Upper lobe of left lung (tissue), 6 donors: ENCODE measurements at regions not wholly inside any gene's neighbourhood (a gene's known extent, or its start where the extent isn't known, plus 50 kb on each side); places are given as distances from the start of the nearest gene placed in this dataset.

Experiments
- ATAC-seq, 2 donors: fragments of 200-7000 bp; cut with Tn5 transposase; one replicate each; pipeline ENCODE4 v1.9.1; 2022; ENCODE audit warnings: mild to moderate bottlenecking in 2 of 2, moderate library complexity in 2 of 2; ENCODE audit not compliant: low FRiP score in 2 of 2
- DNase-seq, 2 donors: peaks; one replicate each; pipeline ENCODE4 v3.0.0-alpha.2; 2019 to 2020
- H3K27ac ChIP-seq, 4 donors: fragments of 200-600 bp; sonication (generic); one replicate each; pipeline ENCODE4 v1.5.1; 2016 to 2019
- H3K27me3 ChIP-seq, 4 donors: fragments of 200-600 bp; sonication (generic); one replicate each; pipeline ENCODE4 v1.5.1; 2017 to 2019
- H3K36me3 ChIP-seq, 4 donors: fragments of 200-600 bp; sonication (generic); one replicate each; pipeline ENCODE4 v1.5.1; 2016 to 2019
- H3K4me1 ChIP-seq, 4 donors: fragments of 200-600 bp; sonication (generic); one replicate each; pipeline ENCODE4 v1.5.1; 2018 to 2019
- H3K4me3 ChIP-seq, 4 donors: fragments of 200-600 bp; sonication (generic); one replicate each; pipeline ENCODE4 v1.5.1; 2017 to 2019; ENCODE audit warnings: mild to moderate bottlenecking in 2 of 4, moderate library complexity in 1 of 4
- H3K9me3 ChIP-seq, 4 donors: fragments of 200-600 bp; sonication (generic); one replicate each; pipeline ENCODE4 v1.5.1; 2018 to 2019
- CTCF ChIP-seq, 6 experiments: fragments of 450-650 bp in 4 of 6; fragments of 200-600 bp in 2 of 6; sonication (generic) in 2 of 6; IDR thresholded peaks; one replicate each; pipeline ENCODE4 v1.5.1; 2016 to 2019; ENCODE audit warnings: antibody characterized with exemption in 6 of 6
- EP300 ChIP-seq, 4 donors: sonication (generic); formaldehyde crosslinking; IDR thresholded peaks; one replicate each; pipeline ENCODE4 v1.5.1; 2017; ENCODE audit warnings: antibody characterized with exemption in 4 of 4, control low read depth in 2 of 4
- POLR2A ChIP-seq, 4 donors: fragments of 450-650 bp; IDR thresholded peaks; one replicate each; pipeline ENCODE4 v1.5.1; 2016 to 2017; ENCODE audit warnings: antibody characterized with exemption in 4 of 4, mild to moderate bottlenecking in 2 of 4
- POLR2AphosphoS5 ChIP-seq, 2 donors: sonication (generic); formaldehyde crosslinking; IDR thresholded peaks; one replicate each; pipeline ENCODE4 v1.5.1; 2017; ENCODE audit warnings: antibody characterized with exemption in 2 of 2
- WGBS, 2 donors: methylation state at CpG; one replicate each; pipeline ENCODE4 v1.1.5; 2017 to 2018; 5-methylcytosine and 5-hydroxymethylcytosine counted together
- donor health status: DM: no; HTN: no; CAD: no; lungs with moderate emphysema.
- donor health status: DM: no; HTN: yes; CAD: no; lungs with severe emphysema.

GRCh38 chr10:3538291-3538655 lies 246.7 kb downstream of the KLF6 start:
- WGBS, 2 donors = 78 to 83% methylated on average over 6 of the region's 6 CpGs
- DNase-seq = no peak
- Histone ChIP-seq H3K4me3 (no peak overlapping the region), H3K9me3 (no peaks in the 10 kb centered on the region), H3K27me3 (no peaks in the 10 kb centered on the region), H3K36me3 (no peaks in the 10 kb centered on the region), H3K27ac (no peak overlapping the region), H3K4me1 (peaks cover 0 to 11% (median 0%) of the 10 kb centered on the region in 4 donors)
- no peak for TF ChIP-seq POLR2AphosphoS5 (IDR thresholded peaks at IDR 0.05)
- TF ChIP-seq CTCF (IDR thresholded peaks at IDR 0.05) = no peak
- TF ChIP-seq POLR2A (IDR thresholded peaks at IDR 0.05) = no peak
- no peak for TF ChIP-seq EP300 (IDR thresholded peaks at IDR 0.05)
- no peak for ATAC-seq

GRCh38 chr10:3537518-3537917 lies 247.5 kb downstream of the KLF6 start:
- H3K4me1 ChIP-seq = peaks cover 0 to 11% (median 0%) of the 10 kb centered on the region in 4 donors
- TF ChIP-seq CTCF (IDR thresholded peaks at IDR 0.05) (no peak), POLR2AphosphoS5 (IDR thresholded peaks at IDR 0.05) (no peak), POLR2A (IDR thresholded peaks at IDR 0.05) (no peak), EP300 (IDR thresholded peaks at IDR 0.05) (no peak)
- DNase-seq (no peak), ATAC-seq (no peak)
- H3K27ac ChIP-seq = no peak overlapping the region
- H3K27me3 ChIP-seq = no peaks in the 10 kb centered on the region
- no peak overlapping the region for H3K4me3 ChIP-seq
- H3K36me3 ChIP-seq = no peaks in the 10 kb centered on the region
- WGBS, 2 donors = 95 to 96% methylated on average over 3 of the region's 3 CpGs
- H3K9me3 ChIP-seq = no peaks in the 10 kb centered on the region

- 94 to 97% methylated on average over 7 of the region's 7 CpGs for WGBS, 2 donors
- no peak overlapping the region for H3K4me3 ChIP-seq
- no peaks in the 10 kb centered on the region for H3K9me3 ChIP-seq
- H3K27me3 ChIP-seq = no peaks in the 10 kb centered on the region
- no peaks in the 10 kb centered on the region for H3K36me3 ChIP-seq
- DNase-seq = peak in 1 of 2 donors; percentile 69
- H3K27ac ChIP-seq = no peak overlapping the region
- no peak for ATAC-seq
- H3K4me1 ChIP-seq = peaks cover 0 to 11% (median 0%) of the 10 kb centered on the region in 4 donors
- TF ChIP-seq POLR2AphosphoS5 (IDR thresholded peaks at IDR 0.05) = no peak
- no peak for TF ChIP-seq EP300 (IDR thresholded peaks at IDR 0.05)
- TF ChIP-seq POLR2A (IDR thresholded peaks at IDR 0.05) = no peak
- no peak for TF ChIP-seq CTCF (IDR thresholded peaks at IDR 0.05)
These were observed 250.0 kb downstream of the KLF6 start for GRCh38 chr10:3535001-3535400.

- H3K27ac ChIP-seq = no peak overlapping the region
- DNase-seq = no peak
- H3K4me1 ChIP-seq = peaks cover 0 to 9% (median 0%) of the 10 kb centered on the region in 4 donors
- H3K4me3 ChIP-seq = no peak overlapping the region
- H3K27me3 ChIP-seq = no peaks in the 10 kb centered on the region
- no peak for ATAC-seq
- TF ChIP-seq POLR2AphosphoS5 (IDR thresholded peaks at IDR 0.05) = no peak
- WGBS, 2 donors = 86 to 87% methylated on average over 9 to 10 of the region's 10 CpGs
- H3K9me3 ChIP-seq = no peaks in the 10 kb centered on the region
- no peaks in the 10 kb centered on the region for H3K36me3 ChIP-seq
These were observed 250.6 kb downstream of the KLF6 start for GRCh38 chr10:3534433-3534832.

- WGBS, 2 donors = 86 to 89% methylated on average over 3 of the region's 3 CpGs
- no peak for ATAC-seq
- H3K4me1 ChIP-seq = no peaks in the 10 kb centered on the region
- no peak overlapping the region for H3K4me3 ChIP-seq
- TF ChIP-seq EP300 (IDR thresholded peaks at IDR 0.05) (no peak), CTCF (IDR thresholded peaks at IDR 0.05) (no peak), POLR2A (IDR thresholded peaks at IDR 0.05) (no peak)
- DNase-seq = no peak
- H3K27ac ChIP-seq = no peak overlapping the region
- no peaks in the 10 kb centered on the region for H3K36me3 ChIP-seq
- H3K9me3 ChIP-seq = no peaks in the 10 kb centered on the region
- no peaks in the 10 kb centered on the region for H3K27me3 ChIP-seq
These were observed 251.7 kb downstream of the KLF6 start for GRCh38 chr10:3533296-3533695.
